ENCODE measurements at regions not wholly inside any gene's neighbourhood (a gene's known extent, or its start where the extent isn't known, plus 50 kb on each side); places are given as distances from the start of the nearest gene placed in this dataset.

DNA sequence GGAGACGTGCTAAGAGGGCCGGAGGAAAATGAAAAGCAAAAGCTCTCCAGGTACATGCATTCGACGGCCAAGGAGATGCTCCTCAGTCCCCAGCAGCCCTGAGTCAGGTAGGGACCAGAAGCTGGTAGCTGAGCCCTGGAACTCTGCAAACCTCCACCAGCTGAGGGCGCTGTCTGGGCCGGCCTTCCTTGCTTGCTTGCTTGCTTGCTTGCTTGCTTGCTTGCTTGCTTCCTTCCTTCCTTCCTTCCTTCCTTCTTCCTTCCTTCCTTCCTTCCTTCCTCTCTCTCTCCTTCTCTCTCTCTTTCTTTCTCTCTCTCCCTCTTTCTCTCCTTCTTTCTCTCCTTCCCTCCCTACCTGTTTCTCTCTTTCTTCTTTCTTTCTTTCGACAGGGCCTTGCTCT is 94.6 kb upstream of the RASGRF1 start:
- DNase-seq (ENCODE audit: low read depth), result peak; percentile 24

DNA sequence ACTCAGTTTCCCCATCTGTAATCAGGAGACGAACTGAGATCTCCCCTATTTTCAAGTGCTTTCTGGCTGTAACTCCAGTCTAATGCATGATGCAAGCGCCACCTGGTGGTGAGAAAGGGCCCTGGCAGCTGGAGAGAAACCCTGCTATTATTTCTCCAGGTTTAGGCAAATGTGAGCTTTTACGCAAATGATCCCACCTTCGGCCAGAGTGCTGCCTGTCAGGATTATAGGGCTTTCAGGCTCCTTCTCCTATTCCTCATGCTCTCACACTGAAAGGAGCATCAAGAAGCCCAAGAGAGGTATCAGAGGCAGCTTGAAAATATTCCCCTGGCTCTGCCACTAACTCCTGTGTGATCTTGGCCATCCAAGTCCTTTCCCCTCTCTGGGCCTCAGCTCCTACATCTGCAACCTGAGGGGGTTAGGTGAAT is 93.9 kb upstream of the RASGRF1 start:
- DNase-seq (ENCODE audit: low read depth), result peak; percentile 71

DNA sequence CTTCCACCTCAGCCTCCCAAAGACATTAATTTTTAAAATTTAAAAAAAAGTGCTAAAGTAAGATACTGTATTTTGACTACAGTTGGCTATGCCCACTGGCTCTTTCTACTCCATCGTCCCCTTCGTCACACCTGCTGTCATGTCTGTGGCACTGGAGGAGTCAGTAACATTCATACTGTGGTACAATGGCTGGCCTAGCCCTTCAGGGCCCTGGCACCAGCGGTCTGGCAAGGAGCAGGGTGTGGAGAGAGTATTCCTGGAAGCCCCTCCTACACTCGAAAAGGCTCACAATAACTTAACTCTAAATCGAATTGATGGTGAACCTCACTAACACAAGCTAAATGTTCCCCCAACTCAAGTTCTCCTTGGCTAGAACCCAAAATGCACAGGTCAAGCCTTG is 89.7 kb upstream of the RASGRF1 start:
- no peak for DNase-seq (ENCODE audit: low read depth)

DNA sequence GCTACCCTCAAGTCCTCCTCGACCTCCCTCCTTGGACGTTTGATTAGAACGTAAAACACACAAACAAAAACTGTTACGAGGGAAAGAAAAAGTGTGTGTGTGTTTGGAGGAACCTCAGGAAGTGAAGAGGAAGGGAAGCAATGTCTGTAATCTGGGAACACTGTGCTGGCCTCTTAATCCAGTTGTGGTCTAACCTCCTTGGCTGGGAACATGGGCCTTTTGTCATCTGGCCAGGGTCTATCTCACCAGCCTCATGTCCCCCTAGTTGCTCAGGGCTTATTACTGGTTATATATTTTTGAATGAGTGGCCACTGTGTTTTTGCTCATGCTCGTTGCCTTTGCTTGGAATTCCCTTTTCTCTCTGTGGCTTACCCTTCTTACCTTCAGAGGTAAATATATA is 89.0 kb upstream of the RASGRF1 start:
- no peak for DNase-seq (ENCODE audit: low read depth)

DNA sequence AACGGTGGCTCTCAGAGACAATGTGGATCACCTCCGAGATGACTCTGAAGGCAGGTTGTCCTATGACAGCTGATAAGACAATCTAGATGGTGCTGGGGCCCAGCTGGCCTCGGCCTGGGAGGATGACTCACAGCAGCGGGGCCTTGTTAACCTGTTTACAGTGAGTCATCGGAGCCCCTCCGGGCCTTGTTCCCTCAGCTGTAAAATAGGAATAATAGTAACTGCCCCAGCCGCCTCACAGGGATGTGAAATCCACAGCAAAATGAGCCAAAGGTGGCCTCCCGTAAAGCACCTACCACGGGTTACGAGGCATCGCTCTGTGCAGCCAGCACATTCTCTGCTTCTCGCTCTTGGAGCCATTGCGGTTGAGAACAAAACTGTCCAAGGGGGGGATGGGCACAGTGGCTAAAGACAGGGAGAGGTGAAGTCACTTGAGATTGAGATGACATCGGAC is 88.6 kb upstream of the RASGRF1 start:
- DNase-seq (ENCODE audit: low read depth), result peak; percentile 86

DNA sequence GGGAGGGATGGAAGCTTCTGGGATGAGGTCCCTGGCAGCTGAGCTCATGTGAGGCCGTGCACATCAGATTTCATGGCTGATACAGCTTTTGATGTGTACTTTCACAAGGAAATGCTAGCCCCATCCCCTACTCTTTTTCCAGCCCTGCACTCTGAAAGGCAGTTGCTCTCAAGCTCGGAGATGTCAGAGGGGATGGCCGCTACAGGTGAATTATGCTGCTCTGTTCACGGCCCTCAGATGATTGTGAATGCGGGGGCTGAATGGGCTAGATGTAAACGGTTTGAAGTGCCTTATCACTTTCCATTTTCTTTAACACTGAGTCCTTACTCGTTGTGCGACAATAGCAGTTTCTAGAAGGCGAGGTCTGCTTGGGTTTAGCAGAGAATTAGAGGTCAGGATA is 88.0 kb upstream of the RASGRF1 start:
- no peak for DNase-seq (ENCODE audit: low read depth)

DNA sequence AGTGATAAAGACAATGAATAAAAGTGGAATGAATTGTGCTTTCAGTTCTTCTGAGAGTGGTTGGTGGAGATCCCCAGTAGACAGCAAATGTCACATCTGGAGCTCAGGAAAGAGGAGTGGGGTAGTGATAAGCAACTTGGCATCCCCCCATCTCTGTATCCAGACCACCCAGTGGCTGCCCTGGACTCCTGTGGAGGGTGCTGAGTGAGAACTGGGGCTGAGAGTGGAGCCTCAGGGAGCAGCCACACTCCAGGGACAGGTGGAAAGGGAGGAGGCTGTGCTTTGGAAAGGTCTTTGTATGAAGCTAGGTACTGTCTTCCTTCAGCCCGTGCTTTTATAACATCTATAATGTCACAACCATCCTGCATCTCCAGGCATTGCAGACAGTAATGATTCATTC is 85.6 kb upstream of the RASGRF1 start:
- DNase-seq (ENCODE audit: low read depth), result no peak

DNA sequence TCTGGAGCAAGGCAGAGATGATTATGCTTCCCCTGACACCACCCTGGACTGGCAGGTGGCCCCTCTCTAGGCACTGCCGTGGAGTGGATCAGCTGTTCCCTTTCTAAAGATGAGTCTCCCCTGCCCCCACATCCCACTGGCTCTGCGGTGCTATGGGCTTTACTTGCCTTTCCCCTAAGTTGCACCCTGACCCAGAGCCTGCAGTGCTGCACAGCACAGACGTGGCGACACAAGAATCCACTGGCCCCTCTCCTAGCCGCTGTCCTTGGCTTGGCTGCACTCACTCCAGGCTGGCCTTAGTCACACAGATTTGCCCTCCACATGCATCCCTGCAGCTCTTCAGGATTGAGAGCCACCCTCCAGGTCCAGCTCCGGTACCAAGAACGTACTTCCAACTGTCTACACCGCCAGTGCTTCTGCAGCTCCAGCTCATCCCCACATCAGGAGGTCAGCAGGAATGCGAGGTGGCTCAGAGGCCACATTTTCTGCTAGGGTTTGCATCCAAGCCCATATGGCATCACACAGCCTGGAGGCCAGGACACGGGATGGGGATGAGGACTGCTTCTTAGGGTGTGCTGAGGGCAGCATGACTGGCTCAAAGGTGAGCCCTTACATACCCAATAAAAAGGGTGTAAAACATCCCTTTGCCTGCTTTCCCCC is 82.4 kb upstream of the RASGRF1 start:
- DNase-seq (ENCODE audit: low read depth), result no peak

DNA sequence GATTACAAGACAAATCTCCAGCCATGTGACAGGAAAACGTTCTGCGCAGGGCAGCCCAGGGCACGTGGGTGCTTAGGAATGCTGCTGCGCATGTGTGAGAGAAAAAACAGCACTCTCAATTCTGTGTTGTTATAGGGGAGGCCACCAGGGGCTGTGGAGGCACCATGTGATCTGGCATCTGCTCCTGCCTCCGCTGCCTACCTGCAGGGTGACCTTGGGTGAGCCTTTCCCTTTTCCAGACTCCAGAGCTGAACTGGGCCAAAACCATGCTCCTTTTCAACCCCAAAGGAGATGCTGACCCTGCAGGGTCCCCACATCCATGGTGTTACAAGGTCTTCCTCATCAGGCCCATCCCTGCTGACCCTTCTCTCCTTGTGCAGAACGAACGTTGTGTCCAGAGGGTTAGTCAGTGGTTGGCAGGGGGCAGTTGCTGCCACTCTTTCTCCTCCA is 81.5 kb upstream of the RASGRF1 start:
- peak; percentile 20 for DNase-seq (ENCODE audit: low read depth)

DNA sequence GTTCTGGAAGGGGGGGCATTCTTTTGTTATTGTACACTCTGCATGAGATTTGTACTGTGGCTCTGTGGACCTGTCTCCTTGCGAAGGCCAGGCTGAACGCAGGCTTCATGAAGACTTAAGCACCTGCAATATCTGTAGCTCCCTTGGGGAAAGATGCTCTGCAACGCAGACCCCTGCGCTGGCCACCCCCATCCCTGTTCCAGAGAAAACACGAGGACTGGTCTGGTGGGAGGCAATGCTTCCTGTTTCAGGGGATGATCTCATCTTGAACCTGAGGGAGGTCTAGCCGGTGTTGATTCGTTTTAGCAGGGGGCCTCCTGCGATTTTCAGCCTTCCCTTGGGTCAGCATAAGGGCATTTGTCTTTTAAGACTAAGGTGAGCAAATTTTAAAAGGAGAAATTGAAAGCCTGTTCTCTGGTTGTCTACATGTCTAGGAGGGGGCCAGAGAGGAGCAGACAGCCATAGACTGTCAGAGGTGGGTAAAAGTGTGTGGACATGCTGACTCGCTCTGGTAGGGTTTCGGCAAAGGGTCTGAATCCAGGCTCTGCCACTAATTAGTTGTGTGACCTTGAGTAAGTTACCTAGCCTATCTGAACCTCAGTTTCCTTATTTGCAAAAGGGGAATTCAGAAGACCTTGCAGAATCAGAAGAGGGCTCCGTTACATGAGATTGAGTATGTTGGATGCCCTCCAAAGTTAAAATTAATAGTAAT is 80.9 kb upstream of the RASGRF1 start:
- no peak for DNase-seq (ENCODE audit: low read depth)

DNA sequence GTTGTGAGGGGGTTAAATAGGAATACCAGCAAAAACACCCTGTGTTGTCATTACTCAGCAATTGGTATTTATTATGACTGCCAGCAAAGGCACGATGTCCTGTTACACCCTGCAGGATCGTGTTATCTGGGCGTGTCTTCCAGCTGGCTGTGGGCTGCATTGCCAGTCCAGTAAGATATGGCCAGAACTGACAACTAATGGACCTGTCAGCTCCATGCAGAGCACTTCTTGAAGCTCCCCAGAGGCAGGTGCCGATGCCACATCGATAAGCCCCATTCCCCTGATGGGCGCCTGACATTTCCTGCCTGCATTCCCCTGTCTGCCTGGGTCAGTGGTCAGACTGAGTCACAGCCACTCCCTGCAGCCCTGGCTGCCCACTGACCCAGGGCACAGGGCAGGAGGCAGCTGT is 79.7 kb upstream of the RASGRF1 start:
- peak; percentile 50 for DNase-seq (ENCODE audit: low read depth)

DNA sequence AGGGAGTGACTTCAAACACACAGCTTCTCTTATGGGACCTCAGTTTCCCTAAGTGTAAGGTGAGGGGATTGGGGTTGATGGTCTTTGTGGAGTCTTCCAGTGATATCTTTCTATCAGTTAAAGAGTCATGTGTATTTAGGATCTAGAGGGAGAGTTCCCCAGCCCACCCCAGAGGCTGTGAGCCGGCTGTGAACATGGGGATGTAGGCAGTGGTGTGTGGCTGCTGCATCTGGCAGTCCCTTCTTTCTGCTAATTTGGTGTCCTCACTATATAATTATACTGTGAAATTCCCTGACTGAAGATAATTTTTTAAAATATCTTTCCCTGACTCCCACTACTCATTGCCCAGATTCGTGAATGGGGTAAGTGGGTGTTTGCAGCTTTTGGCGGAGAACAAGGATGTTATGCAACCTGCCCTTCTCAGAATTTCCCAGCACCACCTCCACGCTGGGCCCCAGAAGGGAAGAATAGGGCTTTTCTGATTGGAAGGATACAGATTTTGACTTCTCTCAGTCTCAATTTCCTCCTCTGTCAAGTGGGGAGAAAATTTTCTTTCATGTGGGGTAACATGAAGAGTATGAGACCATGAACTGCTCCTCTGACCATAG is 79.0 kb upstream of the RASGRF1 start:
- no peak for DNase-seq (ENCODE audit: low read depth)

DNA sequence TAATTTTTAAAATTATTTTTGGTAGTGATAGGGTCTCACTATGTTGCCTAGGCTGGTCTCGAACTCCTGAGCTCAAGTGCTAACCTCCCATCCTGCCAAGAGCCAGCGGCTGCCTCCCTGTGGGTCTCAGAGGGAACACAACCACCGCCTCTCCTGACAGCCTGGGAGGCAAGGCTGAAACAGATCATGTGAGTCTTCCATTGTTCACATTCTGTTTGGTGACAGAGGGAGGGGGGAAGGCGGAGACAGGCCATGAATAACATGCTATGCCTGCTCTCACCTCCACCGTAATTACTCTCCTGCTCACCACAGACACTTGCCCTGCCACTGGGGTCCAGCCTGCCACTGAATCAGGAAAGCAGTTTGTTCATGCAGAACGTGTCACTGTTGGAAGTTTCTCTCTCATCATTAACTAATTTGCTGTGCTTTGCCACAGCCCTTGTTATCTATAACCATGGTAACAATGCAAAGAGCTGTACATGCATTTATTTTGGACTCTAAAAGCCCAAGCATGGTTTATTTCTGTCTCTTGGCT is 78.4 kb upstream of the RASGRF1 start:
- DNase-seq (ENCODE audit: low read depth), result peak; percentile 28

DNA sequence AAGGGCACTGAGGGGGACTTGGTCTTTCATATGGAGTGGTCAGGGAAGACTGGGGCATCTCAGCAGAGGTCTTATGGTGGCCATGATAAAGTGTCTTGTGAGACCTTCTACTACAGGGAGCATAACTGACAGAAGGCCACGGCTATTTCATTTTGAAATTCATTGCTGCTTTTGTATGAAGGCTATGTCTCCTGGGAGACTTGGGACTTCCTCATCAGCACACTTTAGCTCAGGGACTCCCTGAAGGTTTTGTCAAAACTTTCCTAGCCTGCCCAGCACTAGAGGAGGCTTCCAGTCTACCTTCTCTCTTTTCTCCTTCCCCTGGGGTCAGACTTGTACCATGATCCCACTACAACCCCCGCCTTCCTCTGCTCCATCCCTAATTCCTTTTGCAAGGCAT is 77.2 kb upstream of the RASGRF1 start:
- DNase-seq (ENCODE audit: low read depth), result no peak

DNA sequence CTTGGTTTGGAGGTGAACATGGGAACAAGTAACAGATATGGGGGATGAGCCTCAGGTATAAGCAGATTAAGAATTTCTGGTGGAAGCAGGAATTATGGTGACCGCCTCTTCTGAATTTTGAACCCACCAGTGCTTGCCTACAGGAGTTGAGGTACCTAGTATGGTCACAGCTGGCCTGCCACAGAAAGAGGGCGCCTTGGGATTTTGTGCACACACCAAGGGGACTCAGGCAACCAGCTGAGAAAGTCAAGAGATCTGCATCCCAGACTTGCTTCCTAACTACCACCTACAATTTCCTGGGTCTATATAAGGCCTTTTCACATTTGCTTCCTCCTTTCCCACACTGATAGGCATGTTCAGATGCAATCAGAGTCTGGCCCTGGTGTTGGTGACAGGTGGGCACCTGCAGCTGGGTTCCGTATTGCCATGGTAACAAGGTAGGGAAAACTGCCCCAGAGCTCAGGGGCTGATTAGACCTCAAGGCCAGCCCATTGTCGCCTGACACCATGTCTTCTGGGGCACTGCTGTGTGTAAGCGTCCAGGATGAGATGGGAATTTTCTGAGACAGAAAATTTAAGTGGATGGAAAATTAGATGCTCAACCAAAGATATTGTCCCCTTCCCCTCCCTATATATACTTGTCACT is 75.9 kb upstream of the RASGRF1 start:
- DNase-seq (ENCODE audit: low read depth), result no peak

DNA sequence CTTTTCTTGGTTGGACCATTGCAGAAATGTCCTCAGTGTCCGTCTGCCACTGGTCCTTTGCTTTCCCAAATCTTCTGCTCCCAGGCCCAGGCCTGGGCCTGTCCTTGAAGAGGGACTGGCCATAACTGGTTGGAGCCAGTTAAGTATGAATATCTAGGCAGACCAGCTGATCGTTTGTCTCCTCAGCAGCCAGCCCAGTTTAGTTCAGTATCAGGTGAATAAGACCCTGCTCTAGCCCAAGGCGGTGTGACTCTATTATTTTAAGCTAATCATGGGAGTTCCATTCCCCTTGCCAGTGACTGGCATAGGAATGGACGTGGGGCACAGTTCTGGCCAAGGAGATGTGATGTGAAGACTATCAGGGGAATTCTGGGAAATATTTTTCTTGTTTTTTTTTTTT is 73.9 kb upstream of the RASGRF1 start:
- no peak for DNase-seq (ENCODE audit: low read depth)

DNA sequence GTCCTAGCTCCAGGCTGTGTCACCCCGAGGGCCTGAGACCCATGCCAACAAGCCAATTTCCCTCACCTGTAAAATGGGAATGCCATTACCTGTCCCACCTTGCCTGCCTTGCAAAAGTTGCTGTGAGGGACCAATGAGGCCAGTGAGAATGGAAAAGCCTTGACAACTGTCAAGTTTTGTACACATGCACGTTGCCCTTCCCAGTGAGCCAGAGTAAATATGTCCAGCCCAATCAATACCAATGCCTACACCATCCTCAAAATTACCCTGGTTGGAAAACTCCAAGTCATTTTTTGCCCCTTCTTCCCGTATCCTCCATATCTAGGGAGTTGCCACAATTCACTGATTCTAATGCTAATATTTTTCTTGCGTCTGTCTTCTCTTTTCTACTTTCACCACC is 73.5 kb upstream of the RASGRF1 start:
- no peak for DNase-seq (ENCODE audit: low read depth)

DNA sequence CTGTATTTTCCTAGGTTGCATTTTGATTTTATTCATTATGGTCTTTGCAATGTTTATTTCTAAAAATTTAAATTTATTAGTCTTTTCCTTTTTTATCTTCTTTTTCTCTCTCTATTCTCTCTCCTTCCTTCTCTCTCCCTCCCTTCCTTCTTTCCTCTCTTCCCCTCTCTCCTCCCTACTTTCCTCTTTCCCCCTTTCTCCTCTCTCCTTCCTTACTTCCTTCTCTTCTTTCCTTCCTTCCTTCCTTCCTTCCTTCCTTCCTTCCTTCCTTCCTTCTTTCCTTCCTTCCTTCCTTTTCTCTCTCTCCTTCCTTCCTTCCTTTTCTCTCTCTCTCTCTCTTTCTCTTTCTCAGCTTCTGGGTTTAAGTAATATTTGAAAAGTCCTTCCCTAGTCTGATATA is 72.8 kb upstream of the RASGRF1 start:
- DNase-seq (ENCODE audit: low read depth), result no peak

DNA sequence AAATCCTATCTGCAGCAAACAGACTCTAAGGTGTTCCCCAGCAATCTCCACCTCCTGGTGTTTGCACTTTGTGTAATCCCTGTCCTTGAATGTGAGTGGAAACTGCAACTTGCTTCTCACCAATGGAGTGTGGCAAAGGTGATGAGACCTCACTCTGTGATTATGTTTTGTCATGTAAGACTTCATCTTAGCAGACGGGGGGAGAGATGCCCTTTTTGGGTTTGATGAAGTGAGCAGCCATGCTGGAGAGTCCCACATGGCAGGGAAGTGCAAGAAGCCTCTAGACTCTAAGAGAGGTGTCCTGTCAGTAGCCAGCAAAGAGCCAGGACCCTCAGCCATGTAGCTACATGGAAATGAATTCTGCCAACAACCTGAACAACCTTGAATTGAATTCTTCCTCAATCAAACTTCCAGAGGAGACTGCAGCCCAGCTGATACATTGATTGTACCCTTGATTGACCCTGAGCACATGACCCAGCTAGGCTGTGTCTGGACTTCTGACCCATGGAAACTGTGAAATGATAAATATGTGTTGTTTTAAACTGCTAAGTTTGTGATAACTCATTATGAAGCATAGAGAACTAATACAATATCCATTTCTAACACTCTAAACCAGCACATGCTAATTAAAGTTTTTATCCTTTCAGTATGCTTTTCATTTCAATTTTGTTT is 71.4 kb upstream of the RASGRF1 start:
- no peak for DNase-seq (ENCODE audit: low read depth)

DNA sequence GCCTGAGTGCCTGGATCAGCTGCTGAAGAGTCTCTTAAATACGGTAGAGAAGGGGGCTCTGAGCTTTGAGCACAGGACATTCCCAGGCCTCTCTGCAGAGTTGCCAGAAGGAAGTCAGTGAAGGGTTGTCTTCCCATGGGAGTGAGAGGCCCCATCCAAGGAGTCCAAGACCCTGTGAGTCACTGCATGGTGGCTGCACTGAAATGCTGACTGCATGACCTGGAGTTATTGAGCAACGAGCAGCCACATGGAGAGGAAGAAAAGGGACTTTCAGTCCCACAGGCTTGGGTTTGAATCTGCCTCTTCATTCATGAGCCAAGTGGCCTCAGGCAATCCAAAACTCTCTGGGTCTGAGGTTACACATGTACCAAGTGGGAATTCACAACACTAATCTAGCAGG is 69.6 kb upstream of the RASGRF1 start:
- peak; percentile 77 for DNase-seq (ENCODE audit: low read depth)

DNA sequence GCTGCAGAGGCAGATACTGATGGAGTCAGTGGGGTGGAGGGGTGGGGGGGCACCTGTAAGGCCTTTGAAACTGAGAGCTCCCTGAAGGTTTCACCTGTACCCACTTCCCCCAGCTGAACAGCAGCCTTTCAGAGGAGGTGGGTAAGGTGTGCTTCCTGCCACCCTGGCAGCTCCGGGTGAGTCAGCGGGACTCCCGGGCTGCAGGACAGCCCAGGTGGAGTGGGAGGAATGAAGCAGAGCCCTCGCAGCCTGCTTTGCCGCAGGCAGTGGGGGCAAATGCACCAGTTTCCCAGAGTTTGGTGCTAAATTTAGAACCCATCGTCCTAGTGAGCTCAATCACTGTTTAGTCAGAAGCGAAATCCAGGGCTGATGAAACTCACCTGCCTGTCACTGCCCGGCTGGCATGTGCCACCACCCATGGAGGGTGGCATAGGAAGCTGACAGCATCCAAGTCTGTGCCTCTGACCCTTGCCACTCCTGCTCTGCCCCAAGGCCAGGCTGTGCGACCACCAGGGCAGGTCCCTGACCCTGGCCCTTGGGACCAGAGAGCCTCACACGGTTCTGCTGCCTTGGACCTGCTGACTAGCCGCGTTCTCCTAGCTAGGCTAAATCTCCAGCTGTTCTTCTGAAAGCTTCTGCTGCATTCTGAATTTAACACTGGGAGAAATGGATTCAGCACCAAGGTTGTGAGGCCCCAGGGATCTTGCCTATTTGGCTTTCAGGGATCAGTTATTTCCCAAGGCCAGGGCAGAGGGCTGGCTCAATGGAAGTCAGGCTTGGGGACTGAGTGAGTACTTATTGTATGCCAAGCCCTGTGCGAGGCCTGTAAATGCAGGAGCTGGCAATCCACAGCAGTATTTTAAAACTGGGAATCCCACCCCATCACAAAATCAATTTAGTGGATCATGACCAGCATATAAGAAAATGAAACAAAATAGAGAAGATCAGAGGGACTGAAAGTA is 67.3 kb upstream of the RASGRF1 start:
- no peak for DNase-seq (ENCODE audit: low read depth)
